Mucosa of descending colon (tissue), 3 donors: ENCODE measurements at regions not wholly inside any gene's neighbourhood (a gene's known extent, or its start where the extent isn't known, plus 50 kb on each side); places are given as distances from the start of the nearest gene placed in this dataset.
A peak's percentile ranks its signal among the peaks of the same experiment; 100 is the strongest.

Experiments used
- ATAC-seq: fragments of 200-7000 bp; cut with Tn5 transposase; one replicate; pipeline ENCODE4 v1.9.1; 2020; ENCODE audit warnings: mild to moderate bottlenecking, moderate library complexity
- DNase-seq, 3 donors: peaks; one replicate each; pipeline ENCODE4 v3.0.0-alpha.2; 2020
- H3K36me3 ChIP-seq: fragments of 200-600 bp; one replicate; pipeline ENCODE4 v1.8.0; 2021; ENCODE audit warnings: low read depth, mild to moderate bottlenecking
- H3K4me1 ChIP-seq: fragments of 200-600 bp; one replicate; pipeline ENCODE4 v1.8.0; 2021; ENCODE audit warnings: low read depth, mild to moderate bottlenecking
- H3K4me3 ChIP-seq: fragments of 200-600 bp; one replicate; pipeline ENCODE4 v1.8.0; 2021; ENCODE audit warnings: mild to moderate bottlenecking
- H3K9me3 ChIP-seq: fragments of 200-600 bp; one replicate; pipeline ENCODE4 v1.8.0; 2021; ENCODE audit warnings: mild to moderate bottlenecking
- CTCF ChIP-seq: fragments of 200-600 bp; IDR thresholded peaks from one replicate; pipeline ENCODE4 v1.8.0; 2022; ENCODE audit warnings: antibody characterized with exemption, mild to moderate bottlenecking
- intact Hi-C, 2 donors: fragments of 100-400 bp; cut with DNase I in 1 of 2; cut with micrococcal nuclease in 1 of 2; formaldehyde crosslinking; loops; one replicate each; pipeline versions ENCODE4 v1.11.0 to v1.11.1; 2022; cut with DNase I, micrococcal nuclease
- donor health status: DM: no; HTN: no; CAD: no; lungs with moderate emphysema.
- donor health status: DM: no; HTN: no; CAD: no.
- donor health status: DM: no; HTN: yes; CAD: no.

- intact Hi-C loops: loop anchor here in 1 of 2 donors (5.0 kb wide), 1 partner anchor 508 kb away; no protein-coding TSS in a partner anchor
- no peak for TF ChIP-seq CTCF
- Histone ChIP-seq H3K4me1 (peaks cover 5% of the 10 kb centered on the region), H3K4me3 (no peak overlapping the region), H3K36me3 (no peaks in the 10 kb centered on the region), H3K9me3 (no peaks in the 10 kb centered on the region)
- DNase-seq (no peak), ATAC-seq (no peak)
Measured at GRCh38 chr6:168880271-168880670, 373.4 kb downstream of the THBS2 start.

GRCh38 chr6:168877821-168878282, 375.8 kb downstream of the THBS2 start:
- intact Hi-C loops: no loop called here
- TF ChIP-seq CTCF: no peak
- H3K4me3 ChIP-seq: no peak overlapping the region
- peaks cover 5% of the 10 kb centered on the region for H3K4me1 ChIP-seq
- H3K36me3 ChIP-seq: no peaks in the 10 kb centered on the region
- H3K9me3 ChIP-seq: no peaks in the 10 kb centered on the region
- DNase-seq (peak in 2 of 3 donors; percentile 69 to 80), ATAC-seq (peak; percentile 99)

- intact Hi-C loops: no loop called here
- Histone ChIP-seq H3K36me3 (no peaks in the 10 kb centered on the region), H3K9me3 (no peaks in the 10 kb centered on the region), H3K4me3 (no peak overlapping the region), H3K4me1 (peaks cover 5% of the 10 kb centered on the region)
- DNase-seq: no peak
- no peak for ATAC-seq
- no peak for TF ChIP-seq CTCF
Measured at GRCh38 chr6:168876956-168877355, 376.7 kb downstream of the THBS2 start.

- no peaks in the 10 kb centered on the region for H3K9me3 ChIP-seq
- intact Hi-C loops: no loop called here
- no peak overlapping the region for H3K4me3 ChIP-seq
- DNase-seq: no peak
- no peaks in the 10 kb centered on the region for H3K36me3 ChIP-seq
- H3K4me1 ChIP-seq: peaks cover 5% of the 10 kb centered on the region
- ATAC-seq: no peak
- TF ChIP-seq CTCF: no peak
Measured at GRCh38 chr6:168875811-168876576, 377.7 kb downstream of the THBS2 start.

- DNase-seq (no peak), ATAC-seq (no peak)
- no peak overlapping the region for H3K4me3 ChIP-seq
- no peaks in the 10 kb centered on the region for H3K36me3 ChIP-seq
- intact Hi-C loops: no loop called here
- no peak for TF ChIP-seq CTCF
- no peaks in the 10 kb centered on the region for H3K9me3 ChIP-seq
- H3K4me1 ChIP-seq: peaks cover 5% of the 10 kb centered on the region
Measured at GRCh38 chr6:168874637-168875036, 379.0 kb downstream of the THBS2 start.
